ENCODE measurements at regions not wholly inside any gene's neighbourhood (a gene's known extent, or its start where the extent isn't known, plus 50 kb on each side); places are given as distances from the start of the nearest gene placed in this dataset.
A peak's percentile ranks its signal among the peaks of the same experiment; 100 is the strongest.

DNA sequence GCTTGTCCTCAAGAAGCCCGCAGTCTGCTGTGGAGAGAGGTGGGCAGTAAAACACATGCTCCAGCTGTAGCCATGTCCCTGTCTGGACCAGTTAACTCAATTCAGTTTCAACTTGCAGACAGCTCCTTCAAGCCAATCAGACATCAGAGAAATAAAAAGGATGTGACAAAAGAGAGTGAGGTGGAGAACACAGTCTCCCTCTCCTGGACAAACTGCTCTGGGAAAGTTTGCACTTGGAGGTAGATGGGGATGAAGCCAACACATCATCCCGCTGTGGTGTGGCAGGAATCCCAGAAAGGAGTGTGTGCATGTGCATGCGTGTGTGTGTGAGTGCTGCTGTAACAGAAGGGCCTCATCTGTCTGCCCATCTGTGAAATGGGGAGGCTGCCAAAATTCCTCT lies 358.6 kb upstream of the ASIC2 start:
- no peak for DNase-seq

DNA sequence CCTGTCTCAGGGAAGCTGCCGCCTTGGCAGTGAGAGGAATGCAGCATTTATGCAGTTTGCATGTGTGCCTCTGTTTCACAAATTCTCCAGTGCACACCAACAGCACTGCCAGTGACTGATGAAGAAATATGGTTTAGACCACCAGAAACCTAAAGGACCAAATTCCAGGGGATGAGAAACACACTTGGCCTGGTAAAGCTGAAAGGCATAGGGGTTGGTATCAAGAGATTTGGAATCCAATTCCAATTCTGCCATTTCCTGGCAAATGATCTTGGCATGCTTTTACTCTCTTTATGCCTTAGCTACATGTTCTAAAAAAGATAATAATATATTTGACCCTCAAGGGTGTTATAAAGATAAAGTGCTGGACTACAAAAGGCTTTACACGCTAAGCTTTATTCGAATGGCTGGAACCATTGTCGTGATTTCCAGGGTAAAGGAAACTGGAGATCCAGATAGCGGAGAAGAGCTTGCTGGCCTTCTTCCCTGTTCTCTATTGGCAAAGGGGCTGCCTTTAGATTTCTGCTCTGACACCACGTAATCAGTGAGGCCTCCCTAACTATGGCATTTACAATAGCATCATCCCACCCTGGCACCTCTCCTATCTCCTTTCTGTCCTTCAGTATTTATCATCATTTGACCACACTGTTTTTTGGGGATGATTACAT lies 359.8 kb upstream of the ASIC2 start:
- no peak for DNase-seq

DNA sequence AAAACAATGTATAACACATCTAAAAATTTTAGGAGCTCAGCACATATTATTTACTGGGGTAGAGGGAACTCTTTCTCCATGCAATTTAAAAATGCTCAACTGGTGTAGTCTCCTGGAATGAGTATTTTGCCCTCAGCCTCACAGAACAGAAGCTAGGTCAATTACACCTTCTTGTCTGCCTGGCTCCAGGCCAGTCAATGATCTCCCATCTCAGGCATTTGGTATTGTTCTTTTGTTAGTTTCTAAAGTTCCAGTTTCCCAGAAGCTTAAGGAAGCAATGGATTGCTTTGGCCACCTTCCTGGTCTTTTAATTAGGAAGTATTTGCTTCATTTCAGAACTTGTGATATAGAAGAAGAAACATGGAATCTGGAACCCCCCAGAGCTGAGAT lies 360.3 kb upstream of the ASIC2 start:
- DNase-seq, result no peak

DNA sequence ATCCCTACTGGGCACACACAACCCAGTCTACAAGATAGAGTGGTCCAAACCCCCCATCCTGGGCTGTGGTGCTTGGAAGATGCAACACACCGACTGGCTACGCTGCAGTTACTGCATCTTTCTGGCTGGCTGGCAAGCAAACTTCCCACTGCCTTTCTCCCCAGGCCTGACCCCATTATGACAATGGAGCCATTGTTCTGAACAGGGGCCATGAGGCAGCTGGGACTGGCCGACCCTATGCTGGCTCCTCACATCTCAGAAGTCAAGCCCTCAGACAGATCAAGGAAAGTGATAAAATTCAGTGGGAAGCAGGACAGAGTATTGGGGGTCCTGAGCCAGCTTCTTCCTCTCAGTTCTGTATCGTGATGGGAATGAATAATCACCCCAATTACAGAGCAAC lies 364.1 kb upstream of the ASIC2 start:
- no peak for DNase-seq

DNA sequence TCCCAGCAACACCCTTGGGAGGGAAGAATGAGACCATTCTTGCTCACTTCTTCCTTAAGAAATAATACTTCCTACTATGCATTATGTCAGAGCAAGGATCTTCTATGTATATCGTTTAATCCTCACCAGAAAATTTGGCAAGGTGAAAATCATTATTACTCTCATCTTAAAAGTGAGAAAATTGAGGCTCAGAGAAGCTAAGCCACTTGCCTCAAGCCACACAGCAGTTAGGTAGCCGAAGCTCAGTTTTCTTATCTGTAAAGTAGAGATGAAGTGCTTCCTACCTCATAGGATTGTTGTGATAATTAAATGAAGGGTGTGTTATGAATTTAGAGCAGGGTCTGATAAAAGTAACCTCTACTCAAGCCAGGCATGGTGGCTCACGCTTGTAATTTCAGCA lies 368.9 kb upstream of the ASIC2 start:
- DNase-seq, result no peak

DNA sequence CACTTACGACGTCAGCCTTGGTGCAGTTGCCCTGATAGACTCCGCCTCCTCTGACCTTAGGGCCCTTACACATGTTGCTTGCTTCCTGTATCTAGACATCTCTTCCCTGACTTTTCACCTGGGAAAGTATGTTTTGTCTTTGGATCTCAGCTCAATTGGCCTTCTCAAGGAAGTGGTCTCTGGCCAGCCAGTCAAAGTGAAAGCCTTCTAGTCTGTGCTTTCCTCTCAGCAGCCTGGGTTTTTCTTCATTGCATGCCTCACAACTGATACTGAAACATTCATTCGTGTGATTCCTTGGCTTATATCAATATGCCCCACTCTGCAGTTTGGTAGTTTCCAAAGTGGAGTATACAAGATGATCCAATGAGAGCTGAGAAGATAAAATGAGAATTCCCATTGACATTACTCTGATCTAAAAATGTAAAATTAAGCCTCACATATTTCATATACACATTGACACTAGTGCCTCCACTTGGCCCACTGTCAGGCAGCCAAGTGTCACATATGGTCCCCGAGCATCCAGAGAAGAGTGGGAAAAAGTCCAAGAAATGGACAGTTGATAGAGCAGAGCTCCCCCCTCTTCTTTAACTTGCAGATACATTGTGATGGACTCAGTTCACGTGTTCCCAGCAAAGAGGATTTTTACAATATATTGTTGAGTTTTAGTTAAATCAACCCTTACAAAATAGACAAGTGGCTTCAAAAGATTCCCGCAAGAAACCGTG lies 371.2 kb upstream of the ASIC2 start:
- DNase-seq, result no peak

DNA sequence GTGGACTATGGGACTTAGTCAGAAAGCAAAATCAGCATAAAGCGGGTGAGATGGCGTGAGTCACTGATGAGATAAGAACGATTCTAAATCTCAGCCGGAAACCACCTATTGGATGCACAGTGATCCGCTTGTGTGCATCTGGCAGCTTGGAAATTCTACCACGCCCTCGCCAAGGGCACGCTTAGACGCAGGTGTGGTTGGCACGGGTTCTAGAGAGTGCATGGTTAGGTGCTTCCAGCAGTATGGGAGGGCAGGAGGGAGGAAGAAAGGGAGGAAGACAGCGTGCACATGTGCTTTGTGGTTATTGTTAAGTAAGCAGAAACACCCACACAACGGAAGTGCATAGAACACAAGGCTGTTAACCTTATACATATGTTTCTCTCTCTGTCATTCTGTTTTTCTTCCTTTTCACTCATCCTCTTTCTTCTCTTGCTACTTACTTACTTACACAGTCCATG lies 374.0 kb upstream of the ASIC2 start:
- no peak for DNase-seq

DNA sequence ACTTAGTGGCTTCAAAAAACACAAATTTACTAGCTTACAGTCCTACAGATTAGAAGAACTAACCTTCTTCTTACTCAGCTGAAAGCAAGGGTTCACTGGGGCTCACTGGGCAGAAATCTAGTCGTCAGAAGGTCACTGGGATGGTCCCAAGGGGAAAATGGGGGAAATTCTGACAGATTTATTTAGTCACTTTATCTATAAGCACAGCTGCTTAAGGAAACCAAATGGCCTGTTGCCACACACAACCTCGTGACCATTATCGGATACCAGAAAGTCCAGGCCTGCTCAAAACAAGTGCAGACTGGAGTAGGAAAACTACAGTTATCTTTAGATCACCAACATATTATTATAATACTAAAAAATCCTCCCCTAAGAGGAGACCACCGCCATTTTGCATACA lies 374.6 kb upstream of the ASIC2 start:
- DNase-seq, result no peak

DNA sequence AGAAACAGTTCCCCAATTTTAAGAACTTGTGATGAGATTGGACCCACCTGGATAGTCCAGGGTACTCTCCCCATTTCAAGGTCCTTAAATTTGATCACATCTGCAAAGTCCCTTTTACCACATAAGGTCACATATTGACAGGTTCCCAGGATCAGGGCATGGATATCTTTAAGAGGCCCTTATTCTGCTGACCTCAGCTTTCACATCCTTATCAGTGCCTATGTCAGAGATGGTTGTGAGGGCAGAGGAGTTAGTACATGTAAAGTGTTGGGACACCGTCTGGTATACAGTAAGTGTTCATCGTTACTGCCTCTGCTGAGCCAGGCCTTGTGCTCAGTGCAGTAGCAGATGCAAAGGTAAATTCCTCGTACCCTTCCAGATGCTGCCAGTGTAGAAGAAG lies 375.4 kb upstream of the ASIC2 start:
- DNase-seq, result no peak

DNA sequence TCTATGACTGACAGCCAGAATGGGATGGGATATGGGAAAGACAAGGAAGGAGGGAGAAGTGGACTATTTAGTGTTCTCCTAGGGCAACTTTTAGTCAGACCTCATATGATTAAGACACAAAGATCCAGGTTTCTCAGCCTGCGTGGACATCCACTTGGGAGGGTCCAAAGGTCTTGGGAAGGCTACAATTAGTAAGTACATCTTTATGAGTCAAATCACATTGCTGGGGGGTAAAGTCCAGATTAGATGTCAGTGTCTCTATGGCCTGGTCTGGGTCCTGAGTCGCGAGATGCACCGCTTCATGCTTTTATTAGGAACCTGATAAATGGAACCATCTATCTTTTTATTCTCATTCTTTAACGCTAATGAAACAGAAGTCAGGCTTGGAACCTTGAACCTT lies 378.4 kb upstream of the ASIC2 start:
- no peak for DNase-seq

DNA sequence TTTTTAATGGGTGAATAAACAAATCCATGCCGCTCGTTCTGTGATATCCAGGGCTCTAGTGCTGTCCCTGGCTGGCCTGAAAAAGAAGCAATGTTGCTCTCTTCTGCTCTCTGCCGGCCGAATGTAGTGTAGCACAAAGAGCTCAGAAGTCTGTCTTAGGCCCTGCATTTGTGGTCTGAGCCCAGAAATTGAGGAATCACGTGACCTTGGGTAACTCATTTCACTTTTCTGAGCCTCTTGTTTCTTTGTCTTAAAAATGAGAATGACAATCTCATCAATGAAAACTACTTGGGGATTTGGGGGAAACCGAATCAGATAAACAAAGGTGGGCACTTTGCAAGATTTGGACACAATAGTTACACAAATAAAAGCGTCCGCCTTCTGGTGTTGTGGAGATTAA lies 381.6 kb upstream of the ASIC2 start:
- DNase-seq, result peak; percentile 65

DNA sequence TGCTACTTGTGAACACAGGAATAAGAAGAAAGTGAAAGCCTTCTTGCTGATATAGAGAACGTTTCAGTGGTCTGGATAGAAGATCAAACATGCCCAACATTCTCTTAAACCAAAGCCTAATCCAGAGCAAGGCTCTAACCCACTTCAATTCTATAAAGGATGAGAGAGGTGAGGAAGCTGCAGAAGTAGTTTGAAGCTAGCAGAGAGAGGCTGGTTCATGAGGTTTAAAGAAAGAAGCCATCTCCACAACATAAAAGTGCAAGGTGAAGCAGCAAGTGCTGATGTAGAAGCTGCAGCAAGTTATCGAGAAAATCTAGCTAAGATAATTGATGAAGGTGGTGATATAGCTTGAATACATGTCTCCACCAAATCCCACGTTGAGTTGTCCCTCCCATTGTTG lies 383.3 kb upstream of the ASIC2 start:
- no peak for DNase-seq

DNA sequence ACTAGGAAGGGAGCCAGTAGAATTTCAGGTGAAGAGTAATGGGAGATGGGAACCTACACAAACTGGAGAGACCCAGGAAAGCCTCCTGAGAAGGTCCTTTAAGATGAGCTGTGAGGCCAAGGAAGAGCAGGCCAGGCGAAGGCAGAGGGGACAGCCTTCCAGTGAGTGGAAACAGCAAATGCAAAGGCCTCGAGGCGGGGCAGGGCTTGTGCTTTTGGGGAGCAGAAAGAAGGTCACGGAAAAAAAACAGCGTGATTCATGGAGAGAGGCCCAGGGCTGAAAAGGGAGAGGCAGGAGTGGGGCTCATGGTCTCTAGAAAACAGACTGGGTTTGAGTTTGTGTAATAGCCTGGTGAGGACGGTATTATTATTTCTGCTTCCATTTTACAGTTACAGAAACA lies 386.5 kb upstream of the ASIC2 start:
- no peak for DNase-seq

DNA sequence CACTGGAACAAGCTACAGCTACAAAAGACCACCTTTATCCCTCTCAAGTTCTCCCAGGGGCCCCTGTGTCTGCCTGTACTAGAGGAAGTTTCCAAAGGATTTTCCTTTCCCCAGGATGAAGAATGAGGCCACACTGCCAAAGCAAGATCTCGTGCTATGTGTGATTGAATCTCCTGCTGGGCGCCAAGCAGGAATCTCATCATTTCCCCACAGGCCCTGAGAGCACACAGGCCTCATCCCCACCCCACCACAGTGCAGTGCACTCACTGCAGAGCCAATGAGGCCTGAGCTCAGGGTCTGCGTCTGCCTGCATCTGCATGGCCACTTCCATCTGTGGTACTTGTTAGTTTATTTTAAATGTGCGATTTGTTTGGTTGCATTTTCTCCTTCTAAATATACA lies 387.4 kb upstream of the ASIC2 start:
- DNase-seq, result no peak

DNA sequence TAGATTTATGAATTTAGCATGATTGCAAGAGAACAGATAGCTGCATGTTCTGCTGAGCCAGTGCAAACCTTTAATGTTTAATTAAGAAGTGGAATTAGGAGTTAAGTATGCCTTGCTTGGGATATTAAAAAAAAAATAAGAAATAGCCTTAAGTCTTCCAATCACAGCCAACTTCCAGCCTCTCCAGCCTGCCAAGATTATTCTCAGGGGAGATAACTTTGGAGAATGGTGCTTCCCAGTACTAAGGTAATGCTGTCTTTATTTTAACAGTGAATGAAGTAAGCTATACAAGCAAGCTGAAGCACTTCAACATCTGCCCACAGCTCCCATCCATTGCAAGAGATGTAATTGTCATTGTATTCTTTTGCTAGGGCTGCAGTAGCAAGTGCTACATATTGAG lies 389.5 kb upstream of the ASIC2 start:
- peak; percentile 40 for DNase-seq

DNA sequence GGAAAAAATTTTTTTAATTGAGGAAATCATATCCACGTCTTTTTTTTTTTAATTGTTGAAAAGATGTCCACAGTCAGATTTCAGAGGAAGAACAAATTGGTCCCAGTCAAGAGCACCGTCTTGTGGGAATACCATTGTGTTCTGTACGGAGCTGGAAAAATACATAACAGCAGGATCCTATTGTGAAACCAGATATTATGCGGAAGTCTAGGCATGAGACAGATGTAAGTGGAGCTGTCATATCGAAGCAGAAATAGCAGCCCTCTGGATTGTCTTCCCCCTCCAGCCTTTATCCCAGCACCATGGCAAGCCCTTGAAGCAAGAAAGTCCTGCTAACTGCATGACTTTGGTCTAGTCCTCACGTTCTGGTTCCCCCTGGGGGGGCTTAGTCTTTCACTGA lies 391.6 kb upstream of the ASIC2 start:
- no peak for DNase-seq

DNA sequence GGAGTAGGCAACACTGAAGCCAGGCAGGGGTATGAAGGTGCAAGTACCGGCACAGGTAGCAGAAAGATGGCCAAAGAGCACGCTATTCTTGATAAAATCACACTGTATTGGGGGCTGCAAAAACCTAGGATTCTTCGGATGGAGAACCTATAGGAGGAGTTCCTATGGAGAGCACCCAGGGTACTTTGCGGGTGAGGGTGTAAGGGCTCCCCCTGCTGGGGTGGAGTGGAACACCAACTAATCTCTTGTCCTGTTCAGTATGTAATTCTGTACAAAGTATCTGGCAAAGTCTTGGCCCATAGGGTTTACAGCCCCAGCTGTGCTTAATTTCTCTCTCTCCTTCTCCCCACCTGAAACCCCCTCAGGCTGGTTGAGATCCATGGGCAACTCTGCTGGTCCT lies 393.1 kb upstream of the ASIC2 start:
- no peak for DNase-seq

DNA sequence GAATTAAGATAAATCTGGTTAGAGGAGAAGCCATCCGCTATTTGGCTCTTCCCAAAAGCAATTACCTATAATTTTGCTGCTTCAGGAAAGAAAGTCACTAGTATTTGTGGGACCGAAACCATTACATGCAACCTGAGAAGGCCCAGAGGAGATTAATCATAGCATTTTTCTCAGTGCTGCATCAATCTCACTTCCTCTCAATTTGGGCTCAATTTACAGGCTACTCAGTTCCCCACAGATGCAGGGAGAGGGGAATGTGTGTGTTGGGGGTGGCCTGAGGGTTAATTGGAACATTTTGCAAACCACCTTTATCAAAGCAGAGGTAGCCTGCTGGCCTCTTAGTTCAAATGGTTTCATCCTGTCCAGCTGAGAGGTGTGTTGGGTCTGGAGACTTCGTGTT lies 394.7 kb upstream of the ASIC2 start:
- no peak for DNase-seq

DNA sequence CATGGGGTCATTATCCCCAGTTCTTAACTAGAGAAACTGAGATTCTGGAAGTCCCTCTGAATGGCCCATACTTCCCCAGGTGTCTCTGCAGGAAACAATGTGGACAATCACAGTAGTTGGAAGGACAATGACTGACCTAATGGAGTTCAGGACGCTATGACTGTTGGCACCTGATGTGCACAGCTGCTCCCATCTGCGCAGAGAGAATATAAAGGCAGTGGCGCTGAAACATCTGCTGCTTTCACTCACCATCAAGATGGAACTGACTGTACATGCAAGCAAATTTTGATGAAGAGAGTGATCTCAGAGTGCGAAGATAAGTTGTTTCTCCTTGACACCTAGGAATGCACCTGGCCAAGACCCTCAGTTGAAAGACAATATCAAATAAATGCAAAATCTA lies 395.7 kb upstream of the ASIC2 start:
- peak; percentile 29 for DNase-seq

DNA sequence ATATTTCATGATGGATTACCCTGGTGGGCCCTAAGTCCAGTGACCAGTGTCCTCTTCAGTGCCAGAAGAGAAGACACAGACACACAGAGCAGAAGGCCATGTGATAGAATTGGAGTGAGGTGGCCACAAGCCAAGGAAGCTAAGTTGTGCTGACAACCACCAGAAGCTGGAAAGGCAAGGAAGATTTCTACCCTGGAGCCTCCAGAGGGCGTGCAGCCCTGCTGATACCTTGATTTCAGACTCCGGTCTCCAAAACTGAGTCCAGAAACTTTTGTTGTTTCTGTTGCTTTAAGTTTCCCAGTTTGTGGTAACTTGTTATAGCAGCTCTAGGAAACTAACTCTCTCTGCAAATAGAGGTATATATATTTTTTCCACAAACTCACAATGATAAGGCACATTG lies 396.6 kb upstream of the ASIC2 start:
- DNase-seq, result no peak

DNA sequence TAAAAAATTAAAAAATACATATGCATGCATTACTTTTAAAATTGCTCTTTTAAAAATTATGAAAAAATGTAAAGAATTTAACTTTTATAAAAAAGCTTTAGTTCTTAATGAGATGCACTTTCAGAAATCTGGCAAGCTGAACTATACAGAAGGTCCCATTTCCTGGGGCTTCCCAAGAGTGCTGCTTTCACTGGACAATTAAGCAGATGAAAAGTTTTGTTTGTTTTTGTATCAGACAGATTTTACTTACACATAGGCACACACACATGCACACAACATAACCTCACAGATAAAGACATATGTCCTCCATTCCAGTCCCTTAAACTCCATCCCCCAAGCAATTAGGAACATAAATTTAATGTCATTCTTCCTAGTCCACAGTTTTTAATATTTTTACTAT lies 402.3 kb upstream of the ASIC2 start:
- no peak for DNase-seq

DNA sequence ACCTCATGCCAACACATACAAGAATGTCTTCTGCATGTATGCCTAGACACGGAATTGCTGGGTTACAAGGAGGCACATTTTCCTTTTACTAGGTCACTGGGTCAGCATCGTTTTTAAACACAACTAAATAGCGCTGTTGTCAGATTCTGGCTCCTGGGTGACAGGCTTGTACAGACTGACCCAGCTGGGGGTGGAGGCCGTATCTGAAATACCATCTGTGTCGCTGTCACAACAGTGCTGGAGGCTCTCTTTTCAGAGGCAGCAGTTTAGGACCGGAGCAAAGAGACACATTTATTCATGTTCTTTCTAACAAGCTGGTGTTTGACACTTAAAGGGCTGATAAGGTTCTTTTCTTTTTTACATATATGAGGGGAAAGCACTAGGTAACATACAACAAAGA lies 403.0 kb upstream of the ASIC2 start:
- DNase-seq, result no peak

DNA sequence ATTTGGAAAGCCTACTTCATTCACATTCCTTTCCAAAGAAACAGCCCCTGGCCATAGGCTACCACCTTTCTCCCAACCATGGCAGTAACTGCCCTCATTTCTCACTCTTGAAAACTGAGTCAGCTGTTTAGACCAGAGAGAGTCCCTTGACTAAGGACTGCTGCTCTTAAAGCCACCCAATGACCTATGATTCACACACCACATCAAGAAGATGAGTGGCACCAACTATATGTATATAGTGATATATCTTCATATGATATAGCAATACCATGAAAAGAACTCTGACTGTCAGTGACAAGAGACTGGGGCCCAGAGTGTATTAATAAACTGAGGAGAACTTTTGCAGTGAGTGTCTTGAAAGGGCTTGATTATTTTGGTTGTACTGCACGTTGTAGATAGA lies 404.5 kb upstream of the ASIC2 start:
- no peak for DNase-seq

DNA sequence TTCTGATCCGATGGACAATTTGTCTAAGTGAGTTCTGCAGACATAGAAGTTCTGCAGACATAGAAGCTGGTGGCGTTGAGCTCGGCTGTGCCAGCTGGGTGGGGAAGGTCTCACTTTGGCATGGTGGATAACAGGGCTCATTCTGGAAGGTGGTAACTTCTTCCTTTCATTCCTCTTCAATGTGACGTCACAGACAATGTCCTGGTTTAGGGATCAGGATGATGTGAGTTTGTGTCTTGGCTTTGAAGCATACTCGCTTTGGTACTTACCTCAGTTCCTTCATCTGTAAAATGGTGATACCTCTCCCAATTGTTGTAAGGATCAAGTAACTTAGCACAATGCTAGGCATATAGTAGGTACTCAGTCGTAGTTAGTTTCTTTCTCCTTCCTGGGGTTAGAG lies 408.8 kb upstream of the ASIC2 start:
- DNase-seq, result no peak

DNA sequence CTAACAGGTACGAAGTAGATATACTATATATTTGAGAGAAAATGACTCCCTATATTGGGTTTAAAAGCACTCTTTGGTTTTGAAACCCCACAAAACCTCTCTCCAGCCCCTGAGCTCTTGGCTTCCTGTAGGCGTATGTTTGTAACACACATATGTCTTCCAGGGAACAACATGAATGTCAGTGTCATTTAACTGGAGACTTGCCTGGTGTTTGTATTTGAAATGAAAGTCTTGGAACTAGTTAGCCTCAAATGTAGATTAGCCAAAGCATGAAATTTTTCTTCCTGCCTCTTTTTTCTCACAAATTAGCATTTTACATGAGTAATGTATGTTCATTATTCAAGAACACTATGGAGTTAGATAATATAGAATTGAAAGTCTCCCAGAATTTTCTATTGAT lies 411.8 kb upstream of the ASIC2 start:
- DNase-seq, result no peak
